GM12873 (cell line): ENCODE measurements at regions not wholly inside any gene's neighbourhood (a gene's known extent, or its start where the extent isn't known, plus 50 kb on each side); places are given as distances from the start of the nearest gene placed in this dataset.

ENCODE experiments used
- TF ChIP-seq, protein P1 (sequence below): IDR thresholded peaks from 2 replicates; pipeline ENCODE4 v1.5.1; 2012; ENCODE audit warnings: low read depth, mild to moderate bottlenecking, moderate library complexity, low read length, control low read depth; ENCODE audit not compliant: insufficient read depth; ENCODE audit errors: missing control alignments

DNA sequence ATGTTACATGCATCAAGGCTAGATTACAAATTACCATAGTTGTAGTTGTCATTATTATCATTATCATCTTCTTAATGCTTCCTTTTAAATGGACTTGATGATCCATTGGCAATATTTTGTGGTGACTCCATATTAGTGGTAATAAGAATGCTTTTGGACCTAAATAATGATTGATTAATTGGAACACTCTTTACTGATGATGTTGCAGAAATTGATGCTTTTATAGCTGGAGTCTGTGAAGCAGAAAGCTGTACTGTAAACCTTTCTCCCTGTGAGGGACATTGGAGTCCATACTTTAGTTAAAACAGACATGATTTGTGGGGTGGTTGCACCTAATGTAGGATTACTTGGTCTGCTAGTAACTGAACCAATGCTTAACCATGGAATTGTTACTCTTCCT, 190.4 kb downstream of the ATXN7L3B start:
- TF ChIP-seq, protein P1, sequence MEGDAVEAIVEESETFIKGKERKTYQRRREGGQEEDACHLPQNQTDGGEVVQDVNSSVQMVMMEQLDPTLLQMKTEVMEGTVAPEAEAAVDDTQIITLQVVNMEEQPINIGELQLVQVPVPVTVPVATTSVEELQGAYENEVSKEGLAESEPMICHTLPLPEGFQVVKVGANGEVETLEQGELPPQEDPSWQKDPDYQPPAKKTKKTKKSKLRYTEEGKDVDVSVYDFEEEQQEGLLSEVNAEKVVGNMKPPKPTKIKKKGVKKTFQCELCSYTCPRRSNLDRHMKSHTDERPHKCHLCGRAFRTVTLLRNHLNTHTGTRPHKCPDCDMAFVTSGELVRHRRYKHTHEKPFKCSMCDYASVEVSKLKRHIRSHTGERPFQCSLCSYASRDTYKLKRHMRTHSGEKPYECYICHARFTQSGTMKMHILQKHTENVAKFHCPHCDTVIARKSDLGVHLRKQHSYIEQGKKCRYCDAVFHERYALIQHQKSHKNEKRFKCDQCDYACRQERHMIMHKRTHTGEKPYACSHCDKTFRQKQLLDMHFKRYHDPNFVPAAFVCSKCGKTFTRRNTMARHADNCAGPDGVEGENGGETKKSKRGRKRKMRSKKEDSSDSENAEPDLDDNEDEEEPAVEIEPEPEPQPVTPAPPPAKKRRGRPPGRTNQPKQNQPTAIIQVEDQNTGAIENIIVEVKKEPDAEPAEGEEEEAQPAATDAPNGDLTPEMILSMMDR, result no peak

DNA sequence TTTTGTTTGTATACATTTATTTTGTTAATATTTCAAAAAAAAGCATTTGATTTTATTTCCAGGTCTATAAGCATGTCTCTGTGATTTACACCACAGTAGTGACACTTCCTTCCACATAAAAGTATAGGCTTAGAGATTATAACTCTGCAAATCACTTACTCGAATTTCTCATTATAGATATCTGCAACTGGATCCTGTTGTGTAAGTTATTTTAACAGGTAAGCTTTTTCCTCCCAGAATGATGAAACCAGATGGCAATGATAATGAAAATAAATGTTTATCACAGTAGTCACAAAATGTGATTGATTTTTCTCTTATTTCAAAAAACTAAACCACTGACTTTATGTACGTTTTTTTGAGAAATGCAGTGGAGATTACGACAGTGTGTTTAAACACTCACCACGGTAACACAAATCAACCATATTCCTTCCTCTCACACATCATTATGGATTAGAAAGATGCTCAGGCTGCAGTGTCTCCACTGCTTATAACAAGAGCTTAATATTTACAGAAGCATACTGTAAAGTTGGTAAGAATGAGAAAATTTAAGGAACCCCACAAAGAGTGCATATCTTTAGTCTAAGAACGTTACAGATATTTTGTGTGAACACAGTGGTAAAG, 194.6 kb downstream of the ATXN7L3B start:
- TF ChIP-seq, protein P1, result no peak

DNA sequence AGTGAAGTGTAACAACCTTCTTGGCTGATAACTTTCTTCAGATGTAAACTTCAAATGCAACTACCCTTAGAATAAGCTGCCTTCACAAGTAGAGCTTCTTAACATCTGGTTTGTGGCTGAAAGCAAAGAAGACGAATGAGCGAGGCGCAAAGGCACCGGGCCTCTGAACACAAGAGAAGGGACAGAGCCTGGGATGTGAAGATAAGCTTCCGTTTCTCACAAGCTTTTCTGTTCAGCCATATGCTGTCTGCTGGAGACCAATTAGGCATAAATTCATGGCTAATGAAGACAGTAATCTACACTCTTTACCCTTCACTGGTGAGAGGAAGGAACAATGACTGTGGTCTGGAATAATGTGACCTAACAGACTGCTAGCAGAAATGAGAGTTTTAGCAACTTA, 195.2 kb downstream of the ATXN7L3B start:
- TF ChIP-seq, protein P1, result no peak

DNA sequence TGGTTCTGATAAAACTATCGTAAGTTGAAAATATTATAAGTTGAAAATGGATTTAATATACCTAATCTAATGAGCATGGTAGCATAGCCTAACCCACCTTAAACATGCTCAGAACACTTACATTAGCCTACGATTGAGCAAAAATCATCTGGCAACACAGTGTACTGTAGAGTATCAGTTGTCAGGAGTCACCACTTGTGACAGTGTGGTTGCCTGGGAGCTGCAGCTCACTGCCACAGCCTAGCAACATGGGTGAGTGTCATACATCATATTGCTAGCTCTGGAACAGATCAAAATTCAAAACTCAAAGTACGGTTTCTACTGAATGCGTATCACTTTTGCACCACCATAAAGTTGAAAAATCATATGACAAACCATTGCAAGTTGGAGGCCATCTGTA, 203.5 kb downstream of the ATXN7L3B start:
- TF ChIP-seq, protein P1, result no peak

DNA sequence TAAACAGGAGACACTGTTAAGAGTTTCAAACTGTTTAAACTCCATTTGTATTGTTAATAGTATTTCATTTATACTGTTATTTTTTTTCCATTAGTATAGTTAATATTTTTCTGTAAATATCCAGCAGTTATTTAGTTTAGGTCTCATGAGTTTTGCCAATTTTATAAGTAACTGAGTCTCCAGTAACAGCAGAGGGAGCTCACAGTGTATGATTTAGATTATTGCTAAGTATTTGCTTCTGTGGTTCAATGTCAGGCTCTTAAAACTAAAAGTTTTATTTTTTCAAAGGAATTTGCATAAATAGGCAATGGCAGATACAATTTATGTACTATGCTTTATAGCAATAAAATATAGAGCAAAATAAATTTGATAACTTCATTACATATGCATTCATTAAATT, 209.7 kb downstream of the ATXN7L3B start:
- TF ChIP-seq, protein P1, result no peak

DNA sequence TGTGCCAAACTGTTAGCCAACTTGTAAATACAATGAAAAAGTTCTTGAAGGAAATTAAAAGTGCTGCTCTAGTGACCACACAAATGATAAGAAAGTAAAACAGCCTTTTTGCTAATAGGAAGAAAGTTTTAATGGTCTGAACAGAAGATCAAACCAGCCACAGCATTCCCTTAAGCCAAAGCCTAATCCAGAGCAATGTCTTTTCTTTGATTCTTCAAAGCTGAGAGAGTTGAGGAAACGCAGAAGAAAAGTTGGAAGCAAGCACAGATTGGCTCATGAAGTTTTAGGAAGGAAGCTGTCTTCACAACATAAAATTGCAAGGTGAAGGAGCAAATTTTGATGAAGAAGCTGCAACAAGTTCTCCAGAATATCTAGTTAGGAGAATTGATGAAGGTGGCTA, 213.8 kb downstream of the ATXN7L3B start:
- TF ChIP-seq, protein P1, result no peak

DNA sequence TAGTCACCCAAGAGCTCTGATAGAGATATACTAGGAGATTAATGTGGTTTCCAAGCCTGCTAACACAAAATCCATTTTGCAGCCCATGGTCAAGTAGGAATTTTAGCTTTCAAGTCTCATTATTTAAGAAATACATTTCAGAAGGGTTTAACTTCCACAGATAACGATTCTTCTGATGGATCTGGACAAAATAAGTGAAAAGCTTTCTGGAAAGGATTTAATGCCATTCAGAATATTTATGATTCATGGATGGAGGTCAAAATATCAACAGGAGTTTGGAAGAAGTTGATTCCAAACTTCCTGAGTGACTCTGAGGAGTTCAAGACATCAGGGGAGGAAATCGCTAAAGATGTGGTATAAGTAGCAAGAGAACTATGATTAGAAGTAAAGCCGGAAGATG, 214.6 kb downstream of the ATXN7L3B start:
- TF ChIP-seq, protein P1, result no peak
